CD4-positive, alpha-beta memory T cell (primary cell): ENCODE measurements at regions not wholly inside any gene's neighbourhood (a gene's known extent, or its start where the extent isn't known, plus 50 kb on each side); places are given as distances from the start of the nearest gene placed in this dataset.

Experiments used
- CTCF ChIA-PET: fragments of 350-600 bp; sonication (Branson Sonifier 250); formaldehyde crosslinking; loops from one replicate; lab custom pipeline; 2021; ENCODE audit warnings: inconsistent platforms; ENCODE audit not compliant: partially characterized antibody; lab: Charles Lee
- POLR2A ChIA-PET: fragments of 350-600 bp; sonication (Branson Sonifier 250); formaldehyde crosslinking; loops from one replicate; lab custom pipeline; 2021; ENCODE audit not compliant: partially characterized antibody; lab: Charles Lee
- DNase-seq, 5 donors: peaks; one replicate each; pipeline versions ENCODE4 v3.0.0 to v3.0.0-alpha.2; 2020 to 2022; ENCODE audit warnings: mixed read lengths in 1 of 5
- H3K27ac ChIP-seq: one replicate; pipeline ENCODE4 v1.7.0; 2013; ENCODE audit warnings: low read depth, low read length
- H3K27me3 ChIP-seq: 2 replicates; pipeline ENCODE4 v1.7.0; 2013; ENCODE audit warnings: mild to moderate bottlenecking, low read length, moderate library complexity; ENCODE audit not compliant: insufficient read depth
- H3K36me3 ChIP-seq: 2 replicates; pipeline ENCODE4 v1.7.0; 2013; ENCODE audit warnings: mild to moderate bottlenecking, low read length, moderate library complexity; ENCODE audit not compliant: insufficient read depth
- H3K4me1 ChIP-seq: 2 replicates; pipeline ENCODE4 v1.7.0; 2013; ENCODE audit warnings: mild to moderate bottlenecking, low read length, moderate library complexity; ENCODE audit not compliant: insufficient read depth
- H3K4me3 ChIP-seq, 2 donors: one replicate each; pipeline ENCODE4 v1.7.0; 2013; ENCODE audit warnings: low read length in 2 of 2, mild to moderate bottlenecking in 1 of 2
- H3K9me3 ChIP-seq, 2 donors: one replicate each; pipeline ENCODE4 v1.7.0; 2013; ENCODE audit warnings: low read length in 2 of 2, control low read depth in 1 of 2; ENCODE audit not compliant: control insufficient read depth in 1 of 2
- H3K27ac Mint-ChIP-seq, 7 donors: one replicate each; pipeline ENCODE4 v1.8.0; 2020 to 2021; ENCODE audit warnings: mixed read lengths in 7 of 7, mild to moderate bottlenecking in 6 of 7, inconsistent platforms in 3 of 7, moderate library complexity in 3 of 7
- H3K27me3 Mint-ChIP-seq, 2 donors: one replicate each; pipeline ENCODE4 v1.8.0; 2020 to 2021; ENCODE audit warnings: mixed read lengths in 2 of 2
- H3K36me3 Mint-ChIP-seq, 2 donors: one replicate each; pipeline ENCODE4 v1.8.0; 2020 to 2021; ENCODE audit warnings: mixed read lengths in 2 of 2, inconsistent platforms in 1 of 2, mild to moderate bottlenecking in 1 of 2
- H3K4me1 Mint-ChIP-seq, 4 donors: one replicate each; pipeline ENCODE4 v1.8.0; 2020 to 2021; ENCODE audit warnings: mixed read lengths in 4 of 4, mild to moderate bottlenecking in 1 of 4
- H3K4me3 Mint-ChIP-seq, 8 donors: one replicate each; pipeline ENCODE4 v1.8.0; 2020 to 2021; ENCODE audit warnings: mixed read lengths in 8 of 8, mild to moderate bottlenecking in 7 of 8, moderate library complexity in 6 of 8, inconsistent platforms in 3 of 8
- H3K9me3 Mint-ChIP-seq, 8 donors: one replicate each; pipeline ENCODE4 v1.8.0; 2020 to 2021; ENCODE audit warnings: mixed read lengths in 8 of 8, mild to moderate bottlenecking in 5 of 8, inconsistent platforms in 3 of 8, moderate library complexity in 1 of 8
- intact Hi-C: fragments of 100-400 bp; cut with micrococcal nuclease; formaldehyde crosslinking; loops from one replicate; pipeline ENCODE4 v1.15.1; 2023

GRCh38 chrY:7318122-7318521, 406.6 kb upstream of the AMELY start:
- Mint-ChIP-seq H3K36me3 (peaks cover 0 to 62% of the 10 kb centered on the region in 2 donors), H3K4me1 (peaks cover 0 to 79% (median 20%) of the 10 kb centered on the region in 4 donors), H3K9me3 (no peaks in the 10 kb centered on the region), H3K4me3 (peak overlapping the region in 1 of 8 donors; percentile 73), H3K27ac (peak overlapping the region in 2 of 7 donors; percentile 79 to 81), H3K27me3 (no peaks in the 10 kb centered on the region)
- Histone ChIP-seq H3K4me3 (no peak overlapping the region), H3K36me3 (no peaks in the 10 kb centered on the region), H3K27me3 (no peaks in the 10 kb centered on the region), H3K27ac (no peak overlapping the region), H3K9me3 (no peaks in the 10 kb centered on the region), H3K4me1 (peaks cover 55% of the 10 kb centered on the region)
- ChIA-PET CTCF (no interaction called here), POLR2A (interaction anchor here (0.6 to 1.4 kb wide), 2 partner anchors 17 to 22 kb away, joined by 3 to 5 read pairs; no protein-coding TSS in a partner anchor)
- intact Hi-C loops, result no loop called here
- no peak for DNase-seq

DNA sequence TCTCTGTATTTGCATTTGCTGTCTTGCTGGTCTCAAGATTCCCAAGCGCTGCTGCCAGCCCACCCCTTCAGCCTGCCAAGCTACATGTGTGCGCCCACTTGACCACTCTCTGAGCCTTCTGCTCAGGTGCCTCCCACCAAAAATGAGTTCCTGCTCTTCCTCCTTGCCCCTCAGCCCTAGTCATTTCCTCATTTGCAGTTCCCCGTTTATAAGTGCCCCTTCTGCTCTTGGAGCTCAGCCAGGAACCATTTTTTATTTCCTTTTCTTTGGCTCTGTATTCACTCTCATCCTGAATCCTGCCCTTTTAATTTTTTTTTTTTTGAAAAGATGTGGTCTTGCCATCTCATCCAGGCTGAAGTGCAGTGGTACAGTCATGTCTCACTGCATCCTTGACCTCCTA, 406.0 kb upstream of the AMELY start:
- no peaks in the 10 kb centered on the region for H3K27me3 ChIP-seq
- H3K27ac ChIP-seq, result no peak overlapping the region
- Mint-ChIP-seq H3K36me3 (peaks cover 0 to 61% of the 10 kb centered on the region in 2 donors), H3K27me3 (no peaks in the 10 kb centered on the region), H3K27ac (peak overlapping the region in 2 of 7 donors; percentile 79 to 81), H3K4me1 (peaks cover 0 to 79% (median 22%) of the 10 kb centered on the region in 4 donors), H3K9me3 (no peaks in the 10 kb centered on the region), H3K4me3 (peak overlapping the region in 2 of 8 donors; percentile 45 to 73)
- no peaks in the 10 kb centered on the region for H3K9me3 ChIP-seq
- H3K4me3 ChIP-seq, result no peak overlapping the region
- DNase-seq, result no peak
- intact Hi-C loops, result no loop called here
- peaks cover 50% of the 10 kb centered on the region for H3K4me1 ChIP-seq
- H3K36me3 ChIP-seq, result no peaks in the 10 kb centered on the region
- POLR2A ChIA-PET, result no interaction called here
- CTCF ChIA-PET, result no interaction called here

DNA sequence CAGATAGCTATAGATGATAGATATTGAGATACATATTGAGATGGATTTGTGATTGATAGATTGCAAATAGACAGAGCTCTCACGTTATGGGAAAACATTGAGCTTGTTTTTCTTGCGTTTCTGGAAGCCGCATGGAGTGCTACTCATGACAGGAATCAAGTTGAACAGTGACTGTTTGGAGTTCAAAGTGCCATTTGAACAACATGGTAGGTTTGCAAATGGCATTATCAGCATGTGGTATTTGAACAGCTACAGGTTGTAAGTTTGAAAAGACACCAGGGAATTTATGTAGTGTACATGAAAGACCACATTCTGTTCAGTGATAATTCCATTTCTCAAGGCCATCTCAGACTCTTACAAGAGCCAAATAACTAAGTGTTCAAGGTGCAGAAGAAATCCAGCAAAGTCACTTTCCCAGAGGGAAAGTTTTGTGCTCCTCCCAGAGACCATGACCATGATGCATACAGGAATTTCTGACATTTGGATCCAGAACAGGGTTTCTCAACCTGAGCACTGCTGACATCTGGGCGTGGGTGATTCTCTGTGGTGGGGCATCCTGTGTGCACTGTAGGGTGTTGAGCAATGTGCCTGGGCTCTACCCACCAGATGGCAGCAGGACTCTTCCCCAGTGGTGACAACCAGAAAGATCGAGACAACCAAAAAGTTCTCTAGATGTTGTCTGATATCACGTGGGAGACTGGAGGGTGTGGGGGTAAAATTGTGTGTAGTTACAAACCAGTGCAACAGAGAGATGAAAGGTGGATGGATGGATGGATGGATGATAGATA, 399.1 kb upstream of the AMELY start:
- DNase-seq, result peak in 1 of 5 donors; percentile 81
- Histone ChIP-seq H3K9me3 (no peaks in the 10 kb centered on the region), H3K27ac (no peak overlapping the region), H3K4me1 (peaks cover 24% of the 10 kb centered on the region), H3K27me3 (no peaks in the 10 kb centered on the region), H3K4me3 (no peak overlapping the region), H3K36me3 (no peaks in the 10 kb centered on the region)
- Mint-ChIP-seq H3K4me3 (peak overlapping the region in 1 of 8 donors; percentile 21), H3K27me3 (no peaks in the 10 kb centered on the region), H3K4me1 (peaks cover 0 to 46% (median 14%) of the 10 kb centered on the region in 4 donors), H3K36me3 (peaks cover 0 to 50% of the 10 kb centered on the region in 2 donors), H3K9me3 (no peaks in the 10 kb centered on the region), H3K27ac (peak overlapping the region in 2 of 7 donors; percentile 58 to 92)
- ChIA-PET POLR2A (interaction anchor here (0.6 to 3.0 kb wide), 7 partner anchors 11 to 37 kb away, joined by 3 to 9 read pairs (median 4); no protein-coding TSS in a partner anchor), CTCF (interaction anchor here (0.6 to 2.9 kb wide), 9 partner anchors 11 to 344 kb away, joined by 3 to 11 read pairs (median 3); no protein-coding TSS in a partner anchor)
- intact Hi-C loops, result loop anchor here (1.0 to 2.0 kb wide), 3 partner anchors 20 to 38 kb away; no protein-coding TSS in a partner anchor

DNA sequence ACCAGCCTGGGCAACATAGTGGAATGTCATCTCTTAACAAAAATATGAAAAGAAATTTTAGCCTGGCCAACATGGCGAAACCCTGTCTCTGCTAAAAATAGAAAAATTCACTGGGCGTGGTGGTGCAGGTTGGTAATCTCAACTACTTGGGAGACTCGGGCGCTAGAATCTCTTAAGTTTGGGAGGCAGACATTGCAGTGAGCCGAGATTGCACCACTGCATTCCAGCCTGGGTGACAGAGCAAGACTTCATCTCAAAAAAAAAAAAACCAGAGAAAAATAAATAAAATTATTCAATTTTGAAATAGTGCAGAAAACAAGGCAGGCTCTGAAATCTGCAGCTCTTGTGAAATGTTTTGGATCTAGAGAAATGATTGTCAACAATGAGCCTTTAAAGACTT, 397.3 kb upstream of the AMELY start:
- H3K4me3 ChIP-seq, result no peak overlapping the region
- H3K9me3 Mint-ChIP-seq, result no peaks in the 10 kb centered on the region
- no peak overlapping the region for H3K4me3 Mint-ChIP-seq
- H3K4me1 ChIP-seq, result peaks cover 29% of the 10 kb centered on the region
- no peaks in the 10 kb centered on the region for H3K9me3 ChIP-seq
- peak overlapping the region in 1 of 7 donors; percentile 50 for H3K27ac Mint-ChIP-seq
- CTCF ChIA-PET, result interaction anchor here (0.6 to 2.9 kb wide), 3 partner anchors 9 to 37 kb away, joined by 3 to 11 read pairs (median 3); no protein-coding TSS in a partner anchor
- H3K27me3 ChIP-seq, result no peaks in the 10 kb centered on the region
- H3K27ac ChIP-seq, result no peak overlapping the region
- no peaks in the 10 kb centered on the region for H3K27me3 Mint-ChIP-seq
- H3K4me1 Mint-ChIP-seq, result peaks cover 0 to 48% (median 16%) of the 10 kb centered on the region in 4 donors
- intact Hi-C loops, result no loop called here
- POLR2A ChIA-PET, result no interaction called here
- H3K36me3 ChIP-seq, result peaks cover 4% of the 10 kb centered on the region
- peaks cover 0 to 59% of the 10 kb centered on the region in 2 donors for H3K36me3 Mint-ChIP-seq
- no peak for DNase-seq

DNA sequence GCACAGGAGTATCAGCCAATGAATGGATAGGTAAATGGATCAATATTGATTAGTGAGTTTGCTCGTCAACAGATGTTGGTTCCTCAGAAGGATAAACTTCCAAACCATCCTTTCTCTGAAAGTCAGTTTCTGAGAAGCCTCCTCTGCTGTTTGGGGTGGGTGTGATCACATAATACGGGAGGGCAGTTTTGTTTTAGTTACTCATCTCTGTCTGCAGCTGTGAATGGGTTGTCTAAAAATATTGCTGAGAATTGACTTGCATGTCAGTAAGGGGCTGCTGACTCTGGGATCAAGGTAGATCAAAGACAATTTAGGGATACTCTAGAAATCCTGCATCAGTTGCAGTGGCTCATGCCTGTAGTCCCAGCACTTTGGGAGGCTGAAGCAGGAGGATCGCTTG, 390.8 kb upstream of the AMELY start:
- peaks cover 0 to 67% (median 18%) of the 10 kb centered on the region in 4 donors for H3K4me1 Mint-ChIP-seq
- ChIA-PET CTCF (no interaction called here), POLR2A (no interaction called here)
- H3K9me3 Mint-ChIP-seq, result no peaks in the 10 kb centered on the region
- Histone ChIP-seq H3K36me3 (peaks cover 4% of the 10 kb centered on the region), H3K9me3 (no peaks in the 10 kb centered on the region), H3K4me1 (peaks cover 51% of the 10 kb centered on the region), H3K27me3 (no peaks in the 10 kb centered on the region), H3K4me3 (no peak overlapping the region), H3K27ac (no peak overlapping the region)
- H3K27me3 Mint-ChIP-seq, result no peaks in the 10 kb centered on the region
- peaks cover 0 to 40% of the 10 kb centered on the region in 2 donors for H3K36me3 Mint-ChIP-seq
- H3K4me3 Mint-ChIP-seq, result peak overlapping the region in 1 of 8 donors; percentile 30
- intact Hi-C loops, result no loop called here
- H3K27ac Mint-ChIP-seq, result peak overlapping the region in 2 of 7 donors; percentile 61 to 67
- no peak for DNase-seq

DNA sequence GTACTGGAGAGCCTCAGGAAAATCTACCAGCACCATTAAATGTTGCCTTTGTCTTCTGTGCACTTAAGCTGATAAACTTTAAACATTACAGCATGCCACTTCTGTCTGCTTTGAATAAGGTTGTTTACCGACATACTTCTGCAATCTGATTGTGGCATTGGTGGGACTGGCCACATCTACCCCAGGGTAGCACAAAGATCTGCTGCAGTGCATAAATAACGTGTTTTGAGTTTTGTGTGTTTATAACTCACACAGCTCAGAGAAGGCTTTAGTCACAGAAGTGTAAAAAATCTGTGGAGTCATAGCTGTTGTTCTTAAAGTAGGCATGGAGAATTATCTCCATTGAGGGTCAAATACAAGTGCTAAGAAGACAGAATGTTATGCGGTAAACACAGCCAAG, 388.4 kb upstream of the AMELY start:
- peaks cover 65% of the 10 kb centered on the region for H3K4me1 ChIP-seq
- Mint-ChIP-seq H3K9me3 (no peaks in the 10 kb centered on the region), H3K4me3 (peak overlapping the region in 1 of 8 donors; percentile 71), H3K27ac (peak overlapping the region in 2 of 7 donors; percentile 12 to 75), H3K27me3 (no peaks in the 10 kb centered on the region), H3K36me3 (peaks cover 0 to 32% of the 10 kb centered on the region in 2 donors), H3K4me1 (peaks cover 0 to 74% (median 21%) of the 10 kb centered on the region in 4 donors)
- no peaks in the 10 kb centered on the region for H3K27me3 ChIP-seq
- peaks cover 3% of the 10 kb centered on the region for H3K36me3 ChIP-seq
- no peak overlapping the region for H3K4me3 ChIP-seq
- no peak overlapping the region for H3K27ac ChIP-seq
- ChIA-PET POLR2A (interaction anchor here (1.4 to 2.1 kb wide), 4 partner anchors 9 to 26 kb away, joined by 5 to 11 read pairs (median 8); no protein-coding TSS in a partner anchor), CTCF (interaction anchor here (1.0 to 2.3 kb wide), 3 partner anchors 10 to 27 kb away, joined by 3 to 11 read pairs (median 6); no protein-coding TSS in a partner anchor)
- H3K9me3 ChIP-seq, result no peaks in the 10 kb centered on the region
- no peak for DNase-seq
- intact Hi-C loops, result no loop called here

DNA sequence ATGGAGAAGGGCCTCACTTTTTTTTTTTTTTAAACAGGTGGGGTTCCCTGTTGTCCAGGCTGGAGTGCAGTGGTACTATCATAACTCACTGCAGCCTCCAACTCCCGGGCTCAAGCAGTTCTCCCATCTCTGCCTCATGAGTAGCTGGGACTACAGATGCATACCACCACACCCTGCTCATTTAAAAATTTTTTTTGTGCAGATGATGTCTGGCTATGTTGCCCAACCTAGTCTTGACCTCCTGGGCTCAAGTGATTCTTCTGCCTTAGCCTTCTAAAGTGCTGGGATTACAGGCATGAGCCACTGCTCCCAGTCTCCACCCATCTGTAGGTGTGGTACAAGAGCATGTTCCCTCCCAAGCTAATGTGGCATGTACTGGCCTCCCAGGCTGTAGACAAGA, 380.6 kb upstream of the AMELY start:
- Mint-ChIP-seq H3K4me1 (peaks cover 0 to 75% (median 17%) of the 10 kb centered on the region in 4 donors), H3K27ac (peak overlapping the region in 2 of 7 donors; percentile 47 to 97), H3K9me3 (no peaks in the 10 kb centered on the region), H3K36me3 (peaks cover 0 to 23% of the 10 kb centered on the region in 2 donors), H3K27me3 (no peaks in the 10 kb centered on the region), H3K4me3 (peak overlapping the region in 1 of 8 donors; percentile 96)
- no peaks in the 10 kb centered on the region for H3K36me3 ChIP-seq
- H3K27me3 ChIP-seq, result no peaks in the 10 kb centered on the region
- no peak overlapping the region for H3K27ac ChIP-seq
- no peaks in the 10 kb centered on the region for H3K9me3 ChIP-seq
- CTCF ChIA-PET, result no interaction called here
- H3K4me3 ChIP-seq, result no peak overlapping the region
- DNase-seq, result no peak
- POLR2A ChIA-PET, result interaction anchor here (1.0 to 2.6 kb wide), 3 partner anchors 8 to 52 kb away, joined by 3 to 11 read pairs (median 5); no protein-coding TSS in a partner anchor
- intact Hi-C loops, result loop anchor here (5.0 kb wide), 1 partner anchor 35 kb away; no protein-coding TSS in a partner anchor
- peaks cover 82% of the 10 kb centered on the region for H3K4me1 ChIP-seq
